ENCODE measurements at regions not wholly inside any gene's neighbourhood (a gene's known extent, or its start where the extent isn't known, plus 50 kb on each side); places are given as distances from the start of the nearest gene placed in this dataset.

DNA sequence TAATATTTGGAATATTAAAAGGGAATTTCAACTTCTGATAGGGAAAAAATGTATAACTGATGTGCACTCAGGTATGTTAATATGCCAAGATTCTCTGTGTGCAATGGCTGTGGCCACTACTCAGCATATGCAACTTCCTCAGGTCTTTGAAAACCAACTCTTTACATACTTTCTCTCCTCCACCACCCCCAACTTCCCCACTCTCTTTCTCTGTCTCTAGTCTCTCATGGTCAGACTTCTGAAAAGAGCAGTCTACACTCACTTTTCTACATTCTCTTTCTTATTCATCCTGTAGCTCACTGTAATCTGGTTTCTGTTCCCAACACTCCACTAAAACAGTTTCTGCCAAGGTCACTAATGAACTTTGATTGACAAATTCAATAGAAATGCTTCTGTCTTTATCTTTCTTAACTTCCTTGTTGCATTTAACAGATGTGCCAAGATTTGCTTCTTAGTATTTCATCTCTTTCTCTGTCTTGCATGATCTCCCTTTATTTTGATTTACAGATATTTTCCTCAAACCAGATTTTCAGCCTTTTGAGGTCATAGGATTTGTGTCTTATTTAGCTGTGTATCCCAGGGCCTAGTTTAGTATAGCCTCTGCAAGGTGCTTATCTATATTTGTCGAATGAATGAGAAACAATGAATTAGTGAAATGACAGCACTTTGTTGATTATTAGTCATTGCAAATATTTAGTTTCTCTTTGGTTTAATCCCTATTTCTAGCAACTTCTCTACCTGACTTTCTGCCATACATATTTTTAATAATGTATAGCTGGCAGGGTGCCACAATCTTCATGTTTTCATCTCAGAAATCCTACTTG, 168.9 kb downstream of the LMO4 start:
- DNase-seq (ENCODE audit: extremely low read depth in 1 of 11, low read depth in 9 of 11, low spot score in 4 of 11), result no peak

DNA sequence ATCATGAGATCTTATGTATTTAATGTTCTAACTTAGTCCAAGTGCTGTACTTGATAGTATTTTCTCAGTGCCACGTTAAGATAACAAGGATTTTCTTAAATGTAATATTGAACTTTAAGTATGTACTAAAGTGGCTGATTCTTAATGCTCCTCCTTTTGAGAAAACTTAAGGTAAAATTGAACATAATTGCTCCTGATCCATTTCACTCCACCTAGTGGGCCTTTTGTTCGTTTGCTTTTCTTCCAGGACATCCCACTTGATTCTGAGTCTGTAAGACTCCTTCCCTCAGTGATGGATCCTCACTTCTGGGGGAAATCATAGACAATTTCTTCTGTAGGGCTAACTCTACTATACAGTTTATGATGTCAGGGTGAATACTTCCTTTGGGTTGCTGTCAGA, 173.1 kb downstream of the LMO4 start:
- no peak for DNase-seq (ENCODE audit: extremely low read depth in 1 of 11, low read depth in 9 of 11, low spot score in 4 of 11)

DNA sequence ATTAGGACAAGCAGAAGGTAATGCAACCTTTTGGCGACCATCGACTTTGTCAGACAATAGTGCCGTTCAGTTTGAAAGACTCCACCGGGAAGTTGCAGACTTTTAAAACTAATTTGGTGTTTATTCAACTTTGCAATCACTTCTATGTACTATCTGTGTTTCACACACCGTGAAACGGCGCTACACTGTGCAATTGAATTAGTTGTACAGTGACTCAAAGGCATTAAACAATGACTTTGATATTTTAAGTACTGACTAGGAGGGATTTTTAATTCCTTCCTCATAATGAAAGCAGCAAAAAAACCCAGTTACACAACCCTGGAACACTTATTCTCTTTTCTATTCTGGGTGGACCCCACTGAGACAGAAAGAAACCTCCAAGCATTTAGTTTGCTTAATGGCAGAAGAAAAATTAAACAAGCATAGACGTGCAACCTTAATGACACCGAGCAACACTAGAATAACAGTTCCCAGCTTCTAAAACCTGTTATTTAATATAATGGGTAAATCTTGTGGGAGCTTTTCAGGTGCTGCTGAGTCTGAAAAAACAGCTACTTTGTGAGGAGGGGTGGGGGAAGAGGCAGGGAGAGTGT, 176.8 kb downstream of the LMO4 start:
- DNase-seq (ENCODE audit: extremely low read depth in 1 of 11, low read depth in 9 of 11, low spot score in 4 of 11), result no peak

DNA sequence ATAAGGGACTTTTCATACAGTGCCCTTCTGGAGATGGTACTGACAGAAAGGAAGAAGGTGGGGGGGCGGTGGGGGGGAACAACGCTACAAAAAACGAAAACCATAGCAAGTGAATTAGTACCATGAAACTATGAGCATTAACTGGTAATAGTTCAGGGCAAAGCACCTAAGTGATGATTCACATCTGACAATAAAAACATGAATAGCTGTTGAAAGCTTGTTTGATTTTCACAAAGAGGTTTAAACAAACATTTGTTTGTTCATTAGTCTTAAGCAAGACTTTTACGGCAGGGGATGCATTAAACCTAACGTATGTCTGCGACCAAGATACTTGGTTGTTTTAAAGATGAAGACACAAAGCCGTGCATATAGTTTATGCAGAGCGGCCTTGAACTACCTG, 177.5 kb downstream of the LMO4 start:
- no peak for DNase-seq (ENCODE audit: extremely low read depth in 1 of 11, low read depth in 9 of 11, low spot score in 4 of 11)

DNA sequence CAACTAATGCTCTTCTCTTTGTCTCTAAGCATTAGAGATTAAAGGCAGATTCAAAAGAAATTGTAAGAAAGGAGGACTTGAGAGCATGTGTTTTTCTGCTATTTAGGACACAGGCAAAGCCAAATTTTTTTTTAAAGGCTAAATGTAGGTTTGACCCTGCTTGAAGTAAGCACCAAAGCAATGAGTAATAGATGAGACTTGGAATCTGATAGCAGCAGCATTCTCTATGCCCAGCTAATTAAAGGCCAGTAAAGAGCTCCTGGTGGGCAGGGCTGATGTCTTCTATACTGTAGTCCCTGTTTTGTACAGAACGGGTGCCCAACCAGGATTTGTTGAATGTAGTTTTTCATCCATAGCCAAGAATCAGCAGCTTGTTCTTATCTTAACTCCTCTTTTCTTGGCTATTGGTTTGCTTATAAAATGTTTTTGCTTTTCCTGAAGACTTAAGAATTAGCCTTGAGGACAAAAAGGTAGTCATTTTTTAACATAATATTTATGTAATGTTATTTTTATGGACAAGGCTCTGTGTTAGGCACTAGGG, 179.6 kb downstream of the LMO4 start:
- no peak for DNase-seq (ENCODE audit: extremely low read depth in 1 of 11, low read depth in 9 of 11, low spot score in 4 of 11)

DNA sequence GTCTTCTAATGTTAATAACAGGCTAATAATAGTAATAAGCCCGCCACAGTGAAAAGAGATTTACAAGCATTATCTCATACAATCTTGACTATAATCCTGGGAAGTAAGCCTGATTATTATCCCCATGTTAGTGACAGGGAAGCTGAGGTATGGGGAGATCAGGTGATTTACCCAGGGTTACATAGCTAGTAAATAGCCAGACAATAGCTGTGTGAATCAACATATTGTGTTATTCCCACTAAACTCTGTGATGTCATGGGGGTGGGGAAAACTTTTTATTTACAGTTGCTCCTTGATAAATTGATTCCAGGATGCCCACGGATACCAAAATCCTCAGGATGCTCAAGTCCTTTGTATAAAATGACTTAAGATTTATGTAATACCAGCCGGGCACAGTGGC, 181.9 kb downstream of the LMO4 start:
- no peak for DNase-seq (ENCODE audit: extremely low read depth in 1 of 11, low read depth in 9 of 11, low spot score in 4 of 11)

DNA sequence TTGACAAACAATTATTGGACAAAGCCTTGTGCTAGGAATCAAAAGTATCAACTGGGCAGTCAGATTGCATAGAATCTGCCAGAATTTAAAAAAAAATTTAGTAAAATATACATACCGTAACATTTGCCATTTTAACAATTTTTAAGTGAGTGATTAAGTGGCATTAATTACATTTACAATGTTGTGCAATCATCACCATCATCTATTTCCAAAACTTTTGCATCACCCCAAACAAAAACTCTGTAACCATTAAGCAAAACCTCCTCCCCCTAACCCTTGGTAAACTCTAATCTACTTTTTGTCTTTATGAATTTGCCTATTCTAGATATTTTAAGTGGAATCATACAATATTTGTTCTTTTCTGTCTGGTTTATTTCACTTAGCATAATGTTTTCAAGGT, 182.8 kb downstream of the LMO4 start:
- no peak for DNase-seq (ENCODE audit: extremely low read depth in 1 of 11, low read depth in 9 of 11, low spot score in 4 of 11)

DNA sequence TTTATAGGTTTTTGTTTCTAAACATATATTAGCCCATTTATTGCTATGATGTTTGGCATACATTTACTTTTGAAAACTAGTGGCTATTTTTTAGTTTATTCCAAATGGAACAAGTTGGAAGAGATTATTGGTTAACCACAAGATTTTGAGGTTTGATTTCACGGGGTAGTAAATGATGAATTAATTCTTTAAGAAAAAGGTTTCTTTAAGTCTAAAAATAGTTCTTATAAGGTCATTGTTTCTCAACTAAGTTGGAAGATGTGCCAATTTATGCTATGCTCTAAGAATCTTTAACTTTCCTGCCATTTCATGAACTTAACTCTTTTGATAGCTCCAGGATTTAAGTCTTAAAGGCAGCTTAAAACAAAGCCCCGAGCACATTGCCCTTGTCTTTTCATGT, 183.8 kb downstream of the LMO4 start:
- no peak for DNase-seq (ENCODE audit: extremely low read depth in 1 of 11, low read depth in 9 of 11, low spot score in 4 of 11)

DNA sequence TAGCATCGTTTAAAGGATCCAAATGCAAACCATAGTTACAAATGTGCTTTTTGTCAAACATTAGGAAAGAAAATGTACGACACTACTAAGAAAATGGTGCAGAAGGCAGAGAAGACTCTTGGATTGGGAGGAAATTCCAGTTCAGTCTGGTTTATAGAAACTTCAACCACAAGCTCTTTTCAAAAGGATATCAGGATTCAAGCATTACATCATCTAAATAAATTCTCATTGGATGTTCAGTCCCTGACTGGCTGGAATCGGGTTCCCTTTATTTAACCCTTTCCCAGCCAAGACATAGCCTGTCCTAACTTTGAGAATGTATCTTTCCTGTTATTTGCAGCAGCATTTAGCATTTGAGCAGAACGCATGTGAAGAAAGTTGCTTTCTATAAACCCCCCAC, 184.6 kb downstream of the LMO4 start:
- DNase-seq (ENCODE audit: extremely low read depth in 1 of 11, low read depth in 9 of 11, low spot score in 4 of 11), result no peak

DNA sequence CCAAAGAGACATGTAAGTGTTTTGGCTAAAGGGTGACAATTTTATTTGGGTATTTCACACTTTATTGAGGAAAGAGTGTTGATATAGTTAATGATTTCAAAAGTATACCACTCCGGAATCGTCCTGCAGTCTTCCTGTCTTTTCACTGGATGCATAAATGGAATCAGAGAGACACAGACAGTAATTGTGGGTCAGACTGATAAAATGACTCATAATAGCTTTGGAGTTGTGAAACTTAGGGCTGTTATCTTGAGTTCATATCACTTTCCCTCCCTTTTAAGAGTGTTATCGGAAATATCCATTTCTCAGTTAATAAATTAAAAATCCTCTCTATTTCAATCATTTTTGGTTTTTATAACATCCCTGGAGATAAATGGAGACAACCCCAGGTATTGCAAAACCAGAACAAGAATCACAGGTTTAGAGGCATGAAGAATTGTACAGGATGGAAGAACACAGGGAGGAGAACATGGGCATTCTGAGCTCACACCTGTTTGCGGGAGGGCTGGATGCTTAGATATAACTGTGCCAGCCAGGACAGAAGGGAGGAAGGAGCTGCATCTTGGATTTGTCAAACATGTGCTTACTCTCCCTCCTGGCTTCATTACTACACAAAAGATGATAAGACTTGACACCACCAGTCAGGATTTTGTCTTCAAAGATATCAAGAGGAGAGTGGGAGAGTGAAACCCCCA, 185.4 kb downstream of the LMO4 start:
- no peak for DNase-seq (ENCODE audit: extremely low read depth in 1 of 11, low read depth in 9 of 11, low spot score in 4 of 11)

DNA sequence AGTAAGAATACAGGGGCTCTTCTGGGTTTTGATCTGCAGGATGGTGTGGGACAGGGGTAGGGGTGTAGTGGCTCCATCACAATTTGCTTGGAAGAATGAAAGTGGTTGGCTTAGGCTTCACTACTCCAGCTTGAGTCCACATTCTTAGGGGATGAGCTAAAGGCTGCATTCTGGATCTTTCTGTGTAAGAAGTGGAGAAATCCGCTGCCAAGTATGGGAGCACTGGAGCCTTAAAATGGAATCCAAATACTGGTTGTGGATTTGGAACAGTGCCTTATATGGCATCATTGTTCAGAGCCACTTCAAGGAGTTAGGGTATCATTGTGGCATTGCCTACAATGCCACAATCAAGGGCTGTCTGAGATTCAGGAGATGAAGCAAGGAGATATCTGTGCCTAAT, 187.1 kb downstream of the LMO4 start:
- no peak for DNase-seq (ENCODE audit: extremely low read depth in 1 of 11, low read depth in 9 of 11, low spot score in 4 of 11)

DNA sequence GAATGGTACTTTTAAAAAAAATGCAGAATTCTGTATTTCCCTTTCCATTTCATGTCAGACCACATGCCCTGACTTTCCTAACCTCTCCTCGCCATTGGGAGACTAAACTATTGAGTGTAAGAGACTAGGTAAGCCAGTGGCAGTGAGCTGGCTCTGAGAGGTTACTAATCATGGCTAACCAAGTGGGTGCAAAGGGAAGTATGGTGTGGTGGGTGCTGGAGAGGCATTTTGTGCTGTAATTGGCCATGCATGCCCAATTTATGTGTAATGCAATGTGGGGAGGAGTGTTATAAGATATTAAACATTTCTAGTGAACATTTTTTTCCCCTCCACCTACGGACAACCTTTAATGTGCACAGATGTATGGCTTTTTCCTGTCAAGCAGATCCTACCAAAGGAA, 190.1 kb downstream of the LMO4 start:
- no peak for DNase-seq (ENCODE audit: extremely low read depth in 1 of 11, low read depth in 9 of 11, low spot score in 4 of 11)

DNA sequence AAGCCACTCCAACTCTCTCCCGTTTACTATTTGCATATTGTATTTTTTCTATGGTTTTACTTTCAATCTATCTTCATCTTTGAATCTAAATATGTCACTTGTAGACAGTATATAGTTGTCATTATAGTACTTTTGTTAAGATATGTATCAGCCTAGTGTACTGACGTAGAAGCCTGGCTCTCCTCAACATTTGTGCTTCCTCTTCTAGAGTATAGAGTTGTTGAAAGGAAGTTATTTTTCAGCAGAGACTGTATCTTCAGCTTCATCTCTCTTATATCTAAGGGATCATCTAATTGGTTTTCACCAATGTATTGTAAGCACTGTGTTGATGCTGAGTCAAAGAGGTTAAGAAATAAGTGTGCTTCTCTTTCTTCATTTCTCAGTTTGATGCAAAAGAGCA, 192.8 kb downstream of the LMO4 start:
- no peak for DNase-seq (ENCODE audit: extremely low read depth in 1 of 11, low read depth in 9 of 11, low spot score in 4 of 11)

DNA sequence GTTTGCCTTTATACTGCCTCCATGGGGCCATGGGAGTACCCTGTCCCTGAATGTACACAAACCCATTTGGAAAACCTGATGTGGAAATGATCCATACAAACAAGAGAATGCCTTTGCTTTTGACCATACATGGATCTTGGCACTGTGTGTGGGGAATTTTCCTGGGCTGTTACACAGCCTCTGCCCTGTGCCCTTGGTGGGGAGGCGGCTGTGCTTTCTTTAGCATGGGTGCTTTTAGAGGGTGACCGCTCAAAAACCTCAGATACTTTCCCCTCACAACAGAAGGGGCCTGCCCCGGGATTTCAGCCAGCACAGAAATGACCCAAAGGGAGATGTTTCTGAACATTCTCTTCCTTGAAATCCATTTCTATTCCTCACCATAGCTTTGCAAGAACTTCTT, 194.8 kb downstream of the LMO4 start:
- DNase-seq (ENCODE audit: extremely low read depth in 1 of 11, low read depth in 9 of 11, low spot score in 4 of 11), result no peak

DNA sequence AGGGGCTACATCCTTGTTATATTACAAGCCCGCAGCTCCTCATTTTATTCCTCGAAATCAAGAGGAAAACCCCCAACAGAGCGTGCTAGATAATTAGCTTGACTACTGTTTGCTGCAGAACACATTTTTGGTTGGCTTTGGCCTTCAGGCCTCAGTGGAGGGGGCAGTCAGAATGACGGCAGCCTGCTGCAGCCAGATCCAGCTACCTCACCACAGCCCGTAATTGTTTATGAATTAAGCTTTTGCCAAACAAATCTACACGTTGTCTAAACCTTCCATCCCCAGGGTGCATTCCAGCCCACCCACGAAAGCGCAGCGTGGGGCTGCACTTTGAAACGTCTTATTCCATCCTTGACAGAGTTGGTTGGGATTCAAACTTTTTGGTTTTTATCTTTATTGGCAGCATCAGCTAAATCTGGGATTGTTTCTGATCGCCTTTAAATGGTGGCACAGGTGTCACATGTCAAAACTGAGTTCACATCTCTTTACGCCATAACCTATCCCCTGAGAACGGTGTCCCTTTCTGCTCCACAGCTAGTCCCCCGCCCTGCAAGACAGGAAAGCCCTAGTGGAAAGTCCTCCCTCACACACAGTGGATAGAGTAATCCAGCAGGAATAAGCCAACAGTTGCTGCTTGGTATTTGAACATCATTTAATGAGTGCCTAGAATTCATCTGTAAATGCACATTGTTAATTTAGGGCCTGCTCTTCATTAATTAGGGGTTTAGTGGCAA, 195.5 kb downstream of the LMO4 start:
- no peak for DNase-seq (ENCODE audit: extremely low read depth in 1 of 11, low read depth in 9 of 11, low spot score in 4 of 11)

DNA sequence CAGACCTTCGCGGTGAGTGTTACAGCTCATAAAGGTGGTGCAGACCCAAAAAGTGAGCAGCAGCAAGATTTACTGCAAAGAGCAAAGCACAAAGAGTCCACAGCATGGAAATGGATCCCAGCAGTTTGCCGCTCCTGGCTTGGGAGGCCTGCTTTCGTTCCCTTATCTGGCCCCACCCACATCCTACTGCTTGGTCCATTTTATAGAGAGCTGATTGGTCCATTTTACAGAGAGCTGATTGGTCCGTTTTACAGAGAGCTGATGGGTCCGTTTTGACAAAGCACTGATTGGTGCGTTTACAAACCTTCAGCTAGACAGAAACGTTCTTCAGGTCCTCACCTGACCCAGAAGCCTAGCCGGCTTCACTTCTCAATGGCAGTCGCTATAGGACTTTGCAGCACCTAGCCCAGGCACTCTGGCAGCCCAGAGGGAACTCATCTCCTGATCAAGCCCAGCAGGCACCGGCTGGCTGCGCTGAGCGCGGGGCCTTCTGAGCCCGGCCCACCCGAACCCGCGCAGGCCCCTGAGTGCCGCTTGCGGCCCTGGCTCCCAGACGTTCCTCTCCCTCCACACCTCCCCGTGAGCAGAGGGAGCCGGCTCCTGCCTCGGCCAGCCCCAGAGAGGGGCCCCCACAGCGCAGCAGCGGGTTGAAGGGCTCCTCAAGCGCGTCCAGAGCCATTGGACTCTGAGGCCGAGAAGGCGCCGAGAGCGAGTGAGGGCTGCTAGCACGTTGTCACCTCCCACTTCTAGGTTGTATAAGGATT, 200.3 kb downstream of the LMO4 start:
- no peak for DNase-seq (ENCODE audit: extremely low read depth in 1 of 11, low read depth in 9 of 11, low spot score in 4 of 11)

DNA sequence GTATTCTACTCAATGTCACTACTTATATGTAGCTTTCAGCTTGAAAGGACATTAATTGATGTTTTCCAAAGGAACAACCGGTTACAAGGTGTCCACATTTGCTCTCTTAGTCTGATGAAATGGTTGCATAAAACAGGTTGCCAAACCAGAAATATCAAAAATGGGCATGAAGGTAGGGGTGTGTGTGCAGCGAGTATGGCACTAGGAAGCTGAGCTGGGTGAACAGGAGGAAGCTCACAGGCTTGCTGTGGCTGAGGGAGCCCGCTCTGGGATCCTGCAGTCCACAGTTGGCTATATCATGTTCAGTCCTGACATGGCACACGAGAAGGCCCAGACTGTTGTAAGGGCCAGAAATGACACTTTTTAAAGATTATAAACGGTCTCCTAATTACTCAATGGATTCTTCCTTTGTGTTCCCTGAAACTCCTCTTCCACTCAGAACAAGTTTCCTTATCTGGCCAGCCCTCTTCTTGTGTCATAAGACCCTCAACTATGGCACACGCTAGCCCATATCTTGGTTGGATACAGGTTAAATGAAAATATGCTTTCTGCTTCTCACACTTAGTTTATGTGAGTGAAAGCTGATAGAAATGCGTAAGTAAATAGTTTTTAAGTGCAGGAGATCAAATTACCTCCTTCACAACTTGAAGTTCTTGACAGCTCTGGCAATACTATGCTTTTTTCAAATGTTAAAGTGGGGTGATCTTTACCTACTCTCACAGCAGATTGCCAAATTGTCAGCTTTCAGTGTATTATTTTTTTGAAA, 201.5 kb downstream of the LMO4 start:
- DNase-seq (ENCODE audit: extremely low read depth in 1 of 11, low read depth in 9 of 11, low spot score in 4 of 11), result no peak

DNA sequence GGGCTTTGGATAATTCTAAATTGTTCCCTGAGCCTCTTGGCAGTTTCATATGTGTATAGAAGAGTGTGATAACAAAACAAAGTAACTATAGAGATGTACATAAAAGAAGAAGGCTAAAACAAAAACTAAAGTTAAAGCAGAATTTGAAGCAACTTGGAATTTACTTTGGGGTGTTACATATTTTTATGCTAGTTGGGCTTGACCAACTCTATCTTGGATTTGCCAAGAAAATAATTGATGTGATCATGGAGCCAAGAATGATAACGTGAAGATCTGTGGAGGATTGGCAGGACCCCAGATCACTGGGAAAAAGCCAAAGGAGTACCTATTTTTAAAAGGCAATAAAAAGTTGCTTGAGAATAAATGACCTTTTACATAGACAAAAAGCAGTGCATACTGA, 206.9 kb downstream of the LMO4 start:
- no peak for DNase-seq (ENCODE audit: extremely low read depth in 1 of 11, low read depth in 9 of 11, low spot score in 4 of 11)

All from renal cortex interstitium (tissue), 11 donors.